ENCODE measurements at regions not wholly inside any gene's neighbourhood (a gene's known extent, or its start where the extent isn't known, plus 50 kb on each side); places are given as distances from the start of the nearest gene placed in this dataset.

DNA sequence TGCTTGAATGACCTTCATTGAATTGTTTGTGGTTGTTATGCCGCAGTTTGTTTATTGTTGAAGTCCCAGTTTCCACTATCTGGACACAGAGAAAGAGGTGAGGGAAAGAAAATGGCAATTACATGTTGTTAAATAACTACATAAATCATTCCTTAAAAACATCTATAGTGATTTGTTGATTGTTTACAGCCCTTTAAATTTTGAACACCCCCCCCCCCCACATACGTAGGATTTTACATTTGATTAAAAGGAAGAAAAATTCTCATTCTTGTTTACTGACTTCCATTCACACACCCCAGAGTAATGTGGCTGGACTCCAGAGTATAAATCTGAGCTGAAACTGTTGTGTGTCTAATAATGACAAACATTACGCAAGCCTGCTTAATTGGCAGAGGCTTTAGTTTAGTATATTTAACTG, 87.1 kb upstream of the FAM174A start:
- H3K9me3 ChIP-seq (ENCODE audit: low read length), result no peaks in the 10 kb centered on the region
- BruUV-seq (replicated peaks), result no TSS peak
- TF ChIP-seq EZH2phosphoT487 (IDR thresholded peaks at IDR 0.05; ENCODE audit: borderline replicate concordance, low read depth, low read length), result no peak
- TF ChIP-seq, protein P1, sequence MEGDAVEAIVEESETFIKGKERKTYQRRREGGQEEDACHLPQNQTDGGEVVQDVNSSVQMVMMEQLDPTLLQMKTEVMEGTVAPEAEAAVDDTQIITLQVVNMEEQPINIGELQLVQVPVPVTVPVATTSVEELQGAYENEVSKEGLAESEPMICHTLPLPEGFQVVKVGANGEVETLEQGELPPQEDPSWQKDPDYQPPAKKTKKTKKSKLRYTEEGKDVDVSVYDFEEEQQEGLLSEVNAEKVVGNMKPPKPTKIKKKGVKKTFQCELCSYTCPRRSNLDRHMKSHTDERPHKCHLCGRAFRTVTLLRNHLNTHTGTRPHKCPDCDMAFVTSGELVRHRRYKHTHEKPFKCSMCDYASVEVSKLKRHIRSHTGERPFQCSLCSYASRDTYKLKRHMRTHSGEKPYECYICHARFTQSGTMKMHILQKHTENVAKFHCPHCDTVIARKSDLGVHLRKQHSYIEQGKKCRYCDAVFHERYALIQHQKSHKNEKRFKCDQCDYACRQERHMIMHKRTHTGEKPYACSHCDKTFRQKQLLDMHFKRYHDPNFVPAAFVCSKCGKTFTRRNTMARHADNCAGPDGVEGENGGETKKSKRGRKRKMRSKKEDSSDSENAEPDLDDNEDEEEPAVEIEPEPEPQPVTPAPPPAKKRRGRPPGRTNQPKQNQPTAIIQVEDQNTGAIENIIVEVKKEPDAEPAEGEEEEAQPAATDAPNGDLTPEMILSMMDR (conservative IDR thresholded peaks at IDR 0.05; ENCODE audit: low read length), result no peak
- DNase-seq (ENCODE audit: low spot score), result no peak
- no peaks in the 10 kb centered on the region for H3K36me3 ChIP-seq (ENCODE audit: insufficient read depth, low read length)
- CTCF ChIA-PET (ENCODE audit: unreplicated experiment), result no interaction called here
- no peaks in the 10 kb centered on the region for H4K20me1 ChIP-seq (ENCODE audit: insufficient read depth, low read length)
- H3K79me2 ChIP-seq (ENCODE audit: insufficient read depth, low read depth, low read length), result no peaks in the 10 kb centered on the region
- POLR2A ChIA-PET, result interaction anchor here (0.6 to 1.0 kb wide), 2 partner anchors 16 to 971 kb away, joined by 3 read pairs; no protein-coding TSS in a partner anchor
- no peaks in the 10 kb centered on the region for H3K4me1 ChIP-seq (ENCODE audit: insufficient read depth, low read length, poor library complexity, severe bottlenecking)
- H2AFZ ChIP-seq (ENCODE audit: low read length), result no peak overlapping the region
- no peak overlapping the region for H3K27ac ChIP-seq (ENCODE audit: low read depth, low read length, poor library complexity, severe bottlenecking)
- no peaks in the 10 kb centered on the region for H3K9me2 ChIP-seq (ENCODE audit: insufficient read depth, low read length)
- no peak overlapping the region for H3K4me2 ChIP-seq (ENCODE audit: low read length)
- intact Hi-C loops (cut with micrococcal nuclease; ENCODE audit: unreplicated experiment), result no loop called here
- no peak overlapping the region for H3K4me3 ChIP-seq (ENCODE audit: low read depth, low read length, poor library complexity, severe bottlenecking)

DNA sequence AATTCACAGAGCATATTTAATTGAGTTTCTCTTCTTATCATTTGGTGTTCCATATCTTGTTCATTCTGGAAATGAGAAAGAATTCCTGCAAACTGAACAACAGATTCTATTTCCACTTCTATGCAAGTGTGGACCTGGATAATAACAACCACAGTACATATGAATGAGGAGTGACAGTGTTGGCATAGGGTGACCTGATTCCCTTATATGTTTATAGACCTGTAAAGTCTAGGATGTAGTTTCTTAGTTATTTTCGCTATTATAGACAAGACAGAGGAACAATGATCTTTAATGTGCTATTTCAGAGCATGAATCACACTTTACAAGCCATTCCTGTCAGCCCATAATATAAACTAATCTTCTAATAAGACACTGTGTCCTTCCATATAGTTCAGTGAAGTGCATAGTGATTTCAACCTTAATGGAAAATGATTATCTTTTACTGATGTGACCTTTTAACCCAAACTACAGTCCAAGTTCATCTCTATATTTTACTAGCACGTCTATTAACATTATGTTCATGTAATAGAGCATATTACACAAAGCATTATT, 88.2 kb upstream of the FAM174A start:
- no peak overlapping the region for H2AFZ ChIP-seq (ENCODE audit: low read length)
- H3K9me3 ChIP-seq (ENCODE audit: low read length), result no peaks in the 10 kb centered on the region
- no peaks in the 10 kb centered on the region for H3K4me1 ChIP-seq (ENCODE audit: insufficient read depth, low read length, poor library complexity, severe bottlenecking)
- BruUV-seq (replicated peaks), result no TSS peak
- no peaks in the 10 kb centered on the region for H3K79me2 ChIP-seq (ENCODE audit: insufficient read depth, low read depth, low read length)
- no peak overlapping the region for H3K4me2 ChIP-seq (ENCODE audit: low read length)
- H3K4me3 ChIP-seq (ENCODE audit: low read depth, low read length, poor library complexity, severe bottlenecking), result no peak overlapping the region
- DNase-seq (ENCODE audit: low spot score), result no peak
- intact Hi-C loops (cut with micrococcal nuclease; ENCODE audit: unreplicated experiment), result no loop called here
- H3K36me3 ChIP-seq (ENCODE audit: insufficient read depth, low read length), result no peaks in the 10 kb centered on the region
- CTCF ChIA-PET (ENCODE audit: unreplicated experiment), result no interaction called here
- no peak overlapping the region for H3K27ac ChIP-seq (ENCODE audit: low read depth, low read length, poor library complexity, severe bottlenecking)
- POLR2A ChIA-PET, result interaction anchor here (0.7 kb wide), 1 partner anchor 1946 kb away, joined by 3 read pairs; no protein-coding TSS in a partner anchor
- H3K9me2 ChIP-seq (ENCODE audit: insufficient read depth, low read length), result no peaks in the 10 kb centered on the region
- H4K20me1 ChIP-seq (ENCODE audit: insufficient read depth, low read length), result no peaks in the 10 kb centered on the region
- TF ChIP-seq, protein P1 (conservative IDR thresholded peaks at IDR 0.05; ENCODE audit: low read length), result no peak
- no peak for TF ChIP-seq EZH2phosphoT487 (IDR thresholded peaks at IDR 0.05; ENCODE audit: borderline replicate concordance, low read depth, low read length)

GRCh38 chr5:100444961-100445360, 90.2 kb upstream of the FAM174A start:
- Histone ChIP-seq H3K4me1 (ENCODE audit: insufficient read depth, low read length, poor library complexity, severe bottlenecking) (no peaks in the 10 kb centered on the region), H2AFZ (ENCODE audit: low read length) (no peak overlapping the region), H3K4me2 (ENCODE audit: low read length) (no peak overlapping the region), H3K79me2 (ENCODE audit: insufficient read depth, low read depth, low read length) (no peaks in the 10 kb centered on the region), H3K36me3 (ENCODE audit: insufficient read depth, low read length) (no peaks in the 10 kb centered on the region), H3K27ac (ENCODE audit: low read depth, low read length, poor library complexity, severe bottlenecking) (no peak overlapping the region), H3K9me2 (ENCODE audit: insufficient read depth, low read length) (no peaks in the 10 kb centered on the region), H3K9me3 (ENCODE audit: low read length) (no peaks in the 10 kb centered on the region), H4K20me1 (ENCODE audit: insufficient read depth, low read length) (no peaks in the 10 kb centered on the region), H3K4me3 (ENCODE audit: low read depth, low read length, poor library complexity, severe bottlenecking) (no peak overlapping the region)
- intact Hi-C loops (cut with micrococcal nuclease; ENCODE audit: unreplicated experiment), result no loop called here
- ChIA-PET CTCF (ENCODE audit: unreplicated experiment) (no interaction called here), POLR2A (no interaction called here)
- DNase-seq (ENCODE audit: low spot score), result no peak
- TF ChIP-seq, protein P1 (conservative IDR thresholded peaks at IDR 0.05; ENCODE audit: low read length), result no peak
- no TSS peak for BruUV-seq (replicated peaks)
